ENCODE measurements at regions not wholly inside any gene's neighbourhood (a gene's known extent, or its start where the extent isn't known, plus 50 kb on each side); places are given as distances from the start of the nearest gene placed in this dataset.

DNA sequence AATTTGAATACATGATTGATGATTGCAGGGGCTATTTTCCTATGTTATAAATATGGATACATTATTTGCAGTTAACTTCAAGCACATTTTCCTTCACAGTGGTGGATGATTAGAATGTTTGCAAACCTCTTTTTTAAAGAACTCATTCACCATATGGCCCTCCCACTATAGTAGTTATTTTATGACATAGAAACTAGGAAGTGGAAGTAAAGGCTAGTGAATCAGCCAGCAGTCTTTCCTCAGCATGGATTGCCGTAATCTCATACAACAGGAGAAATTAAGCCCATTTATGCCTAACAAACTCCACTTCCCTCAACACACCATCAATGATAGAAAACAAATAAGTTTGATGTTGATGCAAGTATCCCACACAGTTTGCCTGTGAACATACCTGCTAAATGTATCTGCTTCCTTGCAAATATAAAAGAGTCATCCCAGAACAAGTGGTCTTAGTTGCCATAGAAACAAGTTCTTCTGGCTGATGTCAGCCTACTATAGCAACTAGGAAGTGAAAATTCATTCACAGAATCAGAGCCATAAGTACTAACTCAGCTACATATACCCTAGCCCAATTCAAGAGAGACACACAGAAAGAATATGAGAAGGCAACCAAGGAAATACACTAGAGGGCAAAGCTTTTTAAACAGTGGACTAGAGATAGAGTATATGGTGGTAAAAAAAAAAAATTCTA lies 100.9 kb upstream of the RADX start:
- DNase-seq (ENCODE audit: low read depth), result no peak
